ENCODE measurements at regions not wholly inside any gene's neighbourhood (a gene's known extent, or its start where the extent isn't known, plus 50 kb on each side); places are given as distances from the start of the nearest gene placed in this dataset.

GRCh38 chr7:27418541-27418940 is 175.9 kb downstream of the EVX1 start:
- no peak for DNase-seq
- H3K27ac Mint-ChIP-seq = no peak overlapping the region
- ATAC-seq (ENCODE audit: low read depth) = no peak
- intact Hi-C loops (cut with micrococcal nuclease) = no loop called here
- POLR2A ChIA-PET = no interaction called here
- H3K9me3 Mint-ChIP-seq = no peaks in the 10 kb centered on the region
- TF ChIP-seq, protein P1, sequence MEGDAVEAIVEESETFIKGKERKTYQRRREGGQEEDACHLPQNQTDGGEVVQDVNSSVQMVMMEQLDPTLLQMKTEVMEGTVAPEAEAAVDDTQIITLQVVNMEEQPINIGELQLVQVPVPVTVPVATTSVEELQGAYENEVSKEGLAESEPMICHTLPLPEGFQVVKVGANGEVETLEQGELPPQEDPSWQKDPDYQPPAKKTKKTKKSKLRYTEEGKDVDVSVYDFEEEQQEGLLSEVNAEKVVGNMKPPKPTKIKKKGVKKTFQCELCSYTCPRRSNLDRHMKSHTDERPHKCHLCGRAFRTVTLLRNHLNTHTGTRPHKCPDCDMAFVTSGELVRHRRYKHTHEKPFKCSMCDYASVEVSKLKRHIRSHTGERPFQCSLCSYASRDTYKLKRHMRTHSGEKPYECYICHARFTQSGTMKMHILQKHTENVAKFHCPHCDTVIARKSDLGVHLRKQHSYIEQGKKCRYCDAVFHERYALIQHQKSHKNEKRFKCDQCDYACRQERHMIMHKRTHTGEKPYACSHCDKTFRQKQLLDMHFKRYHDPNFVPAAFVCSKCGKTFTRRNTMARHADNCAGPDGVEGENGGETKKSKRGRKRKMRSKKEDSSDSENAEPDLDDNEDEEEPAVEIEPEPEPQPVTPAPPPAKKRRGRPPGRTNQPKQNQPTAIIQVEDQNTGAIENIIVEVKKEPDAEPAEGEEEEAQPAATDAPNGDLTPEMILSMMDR (IDR thresholded peaks at IDR 0.05) = no peak
- no peak overlapping the region for H3K4me3 Mint-ChIP-seq
- H3K36me3 Mint-ChIP-seq (ENCODE audit: low read depth) = no peaks in the 10 kb centered on the region
- peaks cover 6% of the 10 kb centered on the region for H3K27me3 Mint-ChIP-seq
- H3K4me1 Mint-ChIP-seq = no peaks in the 10 kb centered on the region
- CTCF ChIA-PET = no interaction called here

- H3K4me3 Mint-ChIP-seq = no peak overlapping the region
- POLR2A ChIA-PET = no interaction called here
- ATAC-seq (ENCODE audit: low read depth) = no peak
- no peaks in the 10 kb centered on the region for H3K36me3 Mint-ChIP-seq (ENCODE audit: low read depth)
- peaks cover 13% of the 10 kb centered on the region for H3K27me3 Mint-ChIP-seq
- TF ChIP-seq, protein P1 (IDR thresholded peaks at IDR 0.05) = no peak
- DNase-seq = no peak
- no peaks in the 10 kb centered on the region for H3K4me1 Mint-ChIP-seq
- H3K9me3 Mint-ChIP-seq = no peaks in the 10 kb centered on the region
- H3K27ac Mint-ChIP-seq = no peak overlapping the region
- CTCF ChIA-PET = no interaction called here
- intact Hi-C loops (cut with micrococcal nuclease) = no loop called here
Measured at GRCh38 chr7:27419581-27420177, 177.1 kb downstream of the EVX1 start.

DNA sequence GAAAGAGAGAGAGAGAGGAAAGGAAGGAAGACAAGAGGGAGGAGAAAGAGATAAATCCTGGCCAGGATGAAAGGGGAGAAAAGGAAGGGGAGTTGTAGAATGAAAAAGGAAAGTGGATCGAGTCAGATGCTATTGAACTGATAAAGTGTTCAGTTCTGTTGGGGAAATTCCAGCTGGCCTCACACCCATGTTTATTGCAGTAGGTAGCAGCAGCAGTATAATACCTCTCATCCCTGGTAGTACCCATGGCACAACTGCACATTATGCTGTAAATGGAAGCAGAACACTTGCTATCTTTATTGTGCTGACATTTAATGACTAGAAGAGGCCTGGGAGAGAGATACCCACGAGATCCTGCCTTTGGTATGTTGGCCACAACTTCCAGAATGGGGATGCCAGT is 178.1 kb downstream of the EVX1 start:
- Mint-ChIP-seq H3K27me3 (peaks cover 18% of the 10 kb centered on the region), H3K27ac (no peak overlapping the region), H3K36me3 (ENCODE audit: low read depth) (no peaks in the 10 kb centered on the region), H3K4me1 (no peaks in the 10 kb centered on the region), H3K9me3 (no peaks in the 10 kb centered on the region), H3K4me3 (no peak overlapping the region)
- intact Hi-C loops (cut with micrococcal nuclease) = no loop called here
- POLR2A ChIA-PET = no interaction called here
- DNase-seq (no peak), ATAC-seq (ENCODE audit: low read depth) (no peak)
- TF ChIP-seq, protein P1 (IDR thresholded peaks at IDR 0.05) = no peak
- CTCF ChIA-PET = no interaction called here

DNA sequence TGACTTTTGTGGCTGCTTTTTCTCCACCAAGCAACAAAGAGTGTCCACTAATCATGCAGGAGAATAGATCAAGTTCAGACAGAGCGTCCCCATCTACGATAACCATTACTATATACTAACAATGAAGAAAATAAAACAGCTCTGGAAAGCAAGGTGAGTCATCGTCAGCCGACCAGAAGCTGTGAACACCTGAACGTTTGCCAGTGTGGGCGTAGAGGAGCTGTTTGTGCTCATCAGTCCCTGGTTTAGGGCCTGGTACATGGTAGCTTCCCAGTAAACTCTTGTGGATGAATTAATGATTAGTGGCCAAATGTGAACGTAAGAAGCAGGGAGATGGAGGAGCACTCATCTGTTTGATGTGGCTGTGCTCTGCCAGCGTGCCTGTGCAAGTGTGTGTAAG is 180.7 kb downstream of the EVX1 start:
- DNase-seq = no peak
- intact Hi-C loops (cut with micrococcal nuclease) = no loop called here
- Mint-ChIP-seq H3K4me3 (no peak overlapping the region), H3K36me3 (ENCODE audit: low read depth) (no peaks in the 10 kb centered on the region), H3K4me1 (no peaks in the 10 kb centered on the region), H3K27me3 (peaks cover 15% of the 10 kb centered on the region), H3K9me3 (no peaks in the 10 kb centered on the region), H3K27ac (no peak overlapping the region)
- TF ChIP-seq, protein P1 (IDR thresholded peaks at IDR 0.05) = no peak
- POLR2A ChIA-PET = no interaction called here
- CTCF ChIA-PET = interaction anchor here (0.6 kb wide), 1 partner anchor 313 kb away, joined by 5 read pairs; no protein-coding TSS in a partner anchor
- no peak for ATAC-seq (ENCODE audit: low read depth)

DNA sequence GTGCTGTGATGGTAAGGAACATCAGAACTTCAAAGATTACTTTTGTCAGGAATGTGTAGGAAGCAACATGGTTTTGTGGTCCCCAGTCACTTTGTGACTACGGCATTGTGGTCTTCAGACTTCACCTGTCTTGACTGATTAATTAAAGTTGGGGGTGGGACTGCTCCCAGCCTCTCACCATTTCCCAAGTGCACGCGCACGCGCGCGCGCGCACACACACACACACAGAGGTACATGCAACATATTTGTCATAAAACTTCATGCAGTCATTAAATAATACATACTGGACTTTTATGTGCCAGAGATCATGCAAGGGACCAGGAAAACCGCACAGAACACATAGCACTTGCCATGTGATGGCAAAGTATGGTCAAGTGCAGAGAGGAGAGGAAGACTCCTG is 181.2 kb downstream of the EVX1 start:
- H3K27me3 Mint-ChIP-seq = peaks cover 15% of the 10 kb centered on the region
- H3K4me1 Mint-ChIP-seq = no peaks in the 10 kb centered on the region
- POLR2A ChIA-PET = no interaction called here
- CTCF ChIA-PET = no interaction called here
- H3K27ac Mint-ChIP-seq = no peak overlapping the region
- no peaks in the 10 kb centered on the region for H3K36me3 Mint-ChIP-seq (ENCODE audit: low read depth)
- no peaks in the 10 kb centered on the region for H3K9me3 Mint-ChIP-seq
- H3K4me3 Mint-ChIP-seq = no peak overlapping the region
- ATAC-seq (ENCODE audit: low read depth) (no peak), DNase-seq (no peak)
- TF ChIP-seq, protein P1 (IDR thresholded peaks at IDR 0.05) = no peak
- intact Hi-C loops (cut with micrococcal nuclease) = no loop called here
